Parathyroid adenoma (tissue), 2 donors: ENCODE measurements at regions not wholly inside any gene's neighbourhood (a gene's known extent, or its start where the extent isn't known, plus 50 kb on each side); places are given as distances from the start of the nearest gene placed in this dataset.

Experiments used
- H2AFZ ChIP-seq: fragments of 300-600 bp; sonication (generic); one replicate; pipeline ENCODE4 v1.7.0; 2017; ENCODE audit warnings: antibody characterized with exemption, mild to moderate bottlenecking
- H3K27ac ChIP-seq: fragments of 300-600 bp; sonication (generic); one replicate; pipeline ENCODE4 v1.7.0; 2017
- H3K27me3 ChIP-seq: fragments of 300-600 bp; sonication (generic); one replicate; pipeline ENCODE4 v1.7.0; 2017; ENCODE audit warnings: low read length; ENCODE audit not compliant: control insufficient read depth, insufficient read depth
- H3K36me3 ChIP-seq: fragments of 300-600 bp; sonication (generic); one replicate; pipeline ENCODE4 v1.7.0; 2017; ENCODE audit warnings: low read length; ENCODE audit not compliant: control insufficient read depth, insufficient read depth
- H3K4me1 ChIP-seq: fragments of 300-600 bp; sonication (generic); one replicate; pipeline ENCODE4 v1.7.0; 2017; ENCODE audit warnings: control low read depth
- H3K4me2 ChIP-seq: fragments of 300-600 bp; sonication (generic); one replicate; pipeline ENCODE4 v1.7.0; 2017; ENCODE audit warnings: low read length
- H3K4me3 ChIP-seq: fragments of 300-600 bp; sonication (generic); one replicate; pipeline ENCODE4 v1.7.0; 2017; ENCODE audit warnings: low read depth, low read length
- H3K79me2 ChIP-seq: fragments of 300-600 bp; sonication (generic); one replicate; pipeline ENCODE4 v1.7.0; 2017; ENCODE audit warnings: control low read depth
- H3K9ac ChIP-seq: fragments of 300-600 bp; sonication (generic); one replicate; pipeline ENCODE4 v1.7.0; 2017; ENCODE audit warnings: mild to moderate bottlenecking
- H3K9me3 ChIP-seq: fragments of 300-600 bp; sonication (generic); one replicate; pipeline ENCODE4 v1.7.0; 2017; ENCODE audit warnings: low read length; ENCODE audit not compliant: control insufficient read depth
- TF ChIP-seq, protein P1 (sequence below): fragments of 300-600 bp; sonication (generic); IDR thresholded peaks from one replicate; pipeline ENCODE4 v1.7.0; 2017; ENCODE audit warnings: antibody characterized with exemption, mild to moderate bottlenecking
- donor health status: primary hyperparathyroidism.

DNA sequence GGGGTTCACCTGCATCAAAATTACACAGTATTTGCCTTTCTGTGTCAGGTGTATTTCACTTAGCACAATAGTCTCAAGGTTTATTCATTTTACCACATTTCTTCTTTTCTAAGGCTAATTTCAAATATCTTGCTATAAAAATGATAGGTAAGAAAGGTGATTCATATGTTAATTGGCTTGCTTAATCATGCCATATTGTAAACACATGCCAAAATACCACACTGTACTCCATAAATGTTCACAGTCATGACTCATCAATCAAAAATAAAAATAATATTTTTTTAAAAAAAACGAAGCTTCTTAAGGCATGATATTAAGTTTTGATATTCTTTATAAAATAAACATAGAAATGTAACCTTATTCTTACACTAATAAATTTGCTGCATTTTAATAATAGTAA lies 947.1 kb downstream of the GRM8 start:
- Histone ChIP-seq H3K79me2 (no peaks in the 10 kb centered on the region), H3K27me3 (no peaks in the 10 kb centered on the region), H3K4me2 (no peak overlapping the region), H3K27ac (no peak overlapping the region), H3K9me3 (no peaks in the 10 kb centered on the region), H3K4me1 (no peaks in the 10 kb centered on the region), H2AFZ (no peak overlapping the region), H3K4me3 (no peak overlapping the region), H3K9ac (no peak overlapping the region), H3K36me3 (no peaks in the 10 kb centered on the region)
- TF ChIP-seq, protein P1, sequence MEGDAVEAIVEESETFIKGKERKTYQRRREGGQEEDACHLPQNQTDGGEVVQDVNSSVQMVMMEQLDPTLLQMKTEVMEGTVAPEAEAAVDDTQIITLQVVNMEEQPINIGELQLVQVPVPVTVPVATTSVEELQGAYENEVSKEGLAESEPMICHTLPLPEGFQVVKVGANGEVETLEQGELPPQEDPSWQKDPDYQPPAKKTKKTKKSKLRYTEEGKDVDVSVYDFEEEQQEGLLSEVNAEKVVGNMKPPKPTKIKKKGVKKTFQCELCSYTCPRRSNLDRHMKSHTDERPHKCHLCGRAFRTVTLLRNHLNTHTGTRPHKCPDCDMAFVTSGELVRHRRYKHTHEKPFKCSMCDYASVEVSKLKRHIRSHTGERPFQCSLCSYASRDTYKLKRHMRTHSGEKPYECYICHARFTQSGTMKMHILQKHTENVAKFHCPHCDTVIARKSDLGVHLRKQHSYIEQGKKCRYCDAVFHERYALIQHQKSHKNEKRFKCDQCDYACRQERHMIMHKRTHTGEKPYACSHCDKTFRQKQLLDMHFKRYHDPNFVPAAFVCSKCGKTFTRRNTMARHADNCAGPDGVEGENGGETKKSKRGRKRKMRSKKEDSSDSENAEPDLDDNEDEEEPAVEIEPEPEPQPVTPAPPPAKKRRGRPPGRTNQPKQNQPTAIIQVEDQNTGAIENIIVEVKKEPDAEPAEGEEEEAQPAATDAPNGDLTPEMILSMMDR: no peak

DNA sequence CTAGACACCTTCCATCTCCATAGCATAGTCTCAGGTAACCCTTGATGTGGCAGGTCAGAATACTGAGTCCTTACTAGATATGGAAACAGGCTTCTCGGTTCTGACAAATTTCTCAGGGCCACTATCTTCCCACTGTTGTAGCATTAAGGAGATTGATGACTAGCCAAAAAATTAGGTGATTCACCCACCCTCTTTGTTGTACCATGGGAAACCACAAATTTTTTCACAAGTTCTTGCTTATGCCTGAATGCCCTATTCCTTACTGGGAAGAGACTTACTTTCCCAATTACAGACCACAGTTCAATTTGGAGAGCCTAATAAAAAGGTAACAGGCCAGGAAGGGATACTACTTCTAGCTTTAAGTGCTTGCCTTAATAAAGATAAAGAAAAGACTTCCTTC lies 948.8 kb downstream of the GRM8 start:
- Histone ChIP-seq H3K27ac (no peak overlapping the region), H3K79me2 (no peaks in the 10 kb centered on the region), H3K36me3 (no peaks in the 10 kb centered on the region), H3K4me3 (no peak overlapping the region), H3K9ac (no peak overlapping the region), H2AFZ (no peak overlapping the region), H3K4me1 (no peaks in the 10 kb centered on the region), H3K9me3 (no peaks in the 10 kb centered on the region), H3K4me2 (no peak overlapping the region), H3K27me3 (no peaks in the 10 kb centered on the region)
- TF ChIP-seq, protein P1: no peak

DNA sequence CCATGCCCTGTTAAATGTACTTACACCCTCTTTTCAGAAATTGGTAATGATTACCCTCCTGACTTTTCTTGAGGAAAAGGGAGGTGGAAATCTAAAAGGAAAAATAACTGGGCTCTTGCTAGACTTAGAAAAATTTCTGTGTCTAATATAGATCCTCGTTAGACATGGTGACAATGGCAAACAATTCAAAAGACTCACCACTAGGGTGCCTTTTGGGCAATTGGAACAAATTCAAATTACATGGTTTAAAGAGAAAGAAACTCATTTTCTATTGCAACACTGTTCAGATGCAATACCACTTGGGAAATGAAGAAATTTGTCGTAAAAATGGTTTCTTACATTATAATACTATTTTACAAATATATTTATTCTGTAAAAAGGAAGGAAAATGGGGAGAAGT lies 950.1 kb downstream of the GRM8 start:
- Histone ChIP-seq H3K4me3 (no peak overlapping the region), H3K4me1 (no peaks in the 10 kb centered on the region), H3K4me2 (no peak overlapping the region), H3K9ac (no peak overlapping the region), H3K79me2 (no peaks in the 10 kb centered on the region), H2AFZ (no peak overlapping the region), H3K9me3 (no peaks in the 10 kb centered on the region), H3K27ac (no peak overlapping the region), H3K27me3 (no peaks in the 10 kb centered on the region), H3K36me3 (no peaks in the 10 kb centered on the region)
- TF ChIP-seq, protein P1: no peak

DNA sequence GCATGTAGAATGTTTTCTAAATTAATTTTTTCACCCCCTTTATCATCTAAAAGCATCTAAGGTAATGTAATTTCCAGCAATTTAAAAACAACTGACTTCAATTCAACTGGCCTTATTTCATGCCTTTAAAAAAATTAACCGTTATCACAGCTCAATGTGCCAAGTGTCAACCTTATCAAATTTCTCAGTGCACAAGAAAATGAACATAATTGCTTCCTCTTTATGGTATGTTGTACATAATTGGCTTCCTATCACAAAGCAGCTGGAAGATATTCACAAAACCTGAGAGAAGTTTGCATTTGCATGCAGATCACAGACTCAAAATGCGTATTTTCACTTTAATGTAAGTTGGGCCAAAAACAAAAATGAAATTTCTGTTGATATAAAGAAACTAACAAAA lies 966.4 kb downstream of the GRM8 start:
- no peaks in the 10 kb centered on the region for H3K27me3 ChIP-seq
- no peak overlapping the region for H3K27ac ChIP-seq
- H3K4me2 ChIP-seq: no peak overlapping the region
- H3K79me2 ChIP-seq: no peaks in the 10 kb centered on the region
- no peak overlapping the region for H3K9ac ChIP-seq
- no peaks in the 10 kb centered on the region for H3K9me3 ChIP-seq
- H3K36me3 ChIP-seq: no peaks in the 10 kb centered on the region
- TF ChIP-seq, protein P1: no peak
- no peak overlapping the region for H2AFZ ChIP-seq
- H3K4me1 ChIP-seq: no peaks in the 10 kb centered on the region
- no peak overlapping the region for H3K4me3 ChIP-seq

DNA sequence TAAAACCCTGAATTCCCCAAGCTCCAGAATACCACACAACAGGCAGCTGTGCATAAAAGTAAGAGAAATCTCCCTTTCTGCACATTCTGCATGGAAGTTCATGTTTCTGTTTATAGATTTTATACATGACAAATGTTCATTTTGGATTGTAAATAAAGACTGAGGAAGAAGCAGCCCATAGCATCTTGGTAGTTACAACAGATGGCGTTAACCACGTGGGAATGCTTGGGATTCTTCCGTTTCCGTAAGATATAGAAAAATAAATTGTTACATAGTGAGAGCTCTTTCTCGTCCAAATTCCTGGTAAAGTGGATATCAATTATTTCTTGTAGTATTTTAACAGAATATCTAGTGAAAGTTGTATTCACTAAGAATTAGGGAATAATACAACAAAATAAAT lies 1016.5 kb downstream of the GRM8 start:
- no peak overlapping the region for H3K9ac ChIP-seq
- TF ChIP-seq, protein P1: no peak

More for the DNA sequence above, 1016.5 kb downstream of the GRM8 start:
- no peak overlapping the region for H2AFZ ChIP-seq
- H3K4me1 ChIP-seq: no peaks in the 10 kb centered on the region
- no peak overlapping the region for H3K4me2 ChIP-seq
- no peaks in the 10 kb centered on the region for H3K9me3 ChIP-seq
- H3K27ac ChIP-seq: no peak overlapping the region
- H3K36me3 ChIP-seq: no peaks in the 10 kb centered on the region
- H3K79me2 ChIP-seq: no peaks in the 10 kb centered on the region
- H3K27me3 ChIP-seq: no peaks in the 10 kb centered on the region
- no peak overlapping the region for H3K4me3 ChIP-seq
